Neural cell (in vitro differentiated cells): ENCODE measurements at regions not wholly inside any gene's neighbourhood (a gene's known extent, or its start where the extent isn't known, plus 50 kb on each side); places are given as distances from the start of the nearest gene placed in this dataset.

Experiments
- H2AFZ ChIP-seq: fragments of 200-600, 300-800 bp; sonication (generic), shearing (Covaris generic); 2 replicates; pipeline ENCODE4 v1.6.0; 2014; ENCODE audit warnings: low read depth, mild to moderate bottlenecking, antibody characterized with exemption, low read length, moderate library complexity
- H3F3A ChIP-seq: fragments of 200-600 bp; shearing (Covaris generic); 2 replicates; pipeline ENCODE4 v1.6.1; 2016; ENCODE audit warnings: mild to moderate bottlenecking, moderate library complexity, mixed read lengths, antibody characterized with exemption, low read length; ENCODE audit not compliant: insufficient read depth, poor library complexity, severe bottlenecking
- H3K27ac ChIP-seq: fragments of 200-600, 300-800 bp; sonication (generic), shearing (Covaris generic); 2 replicates; pipeline ENCODE4 v1.5.1; 2014; ENCODE audit warnings: mild to moderate bottlenecking, low read length, moderate library complexity
- H3K27me3 ChIP-seq: fragments of 300-800, 200-600 bp; sonication (generic), shearing (Covaris generic); 2 replicates; pipeline ENCODE4 v1.6.0; 2014; ENCODE audit warnings: mild to moderate bottlenecking, low read depth, low read length, moderate library complexity; ENCODE audit not compliant: insufficient read depth
- H3K36me3 ChIP-seq: fragments of 300-800, 200-600 bp; sonication (generic), shearing (Covaris generic); 2 replicates; pipeline ENCODE4 v1.5.1; 2014; ENCODE audit warnings: mild to moderate bottlenecking, antibody characterized with exemption, low read length, moderate library complexity; ENCODE audit not compliant: insufficient read depth
- H3K4me2 ChIP-seq: fragments of 300-800, 200-600 bp; sonication (generic), shearing (Covaris generic); 2 replicates; pipeline ENCODE4 v1.6.0; 2014; ENCODE audit warnings: mild to moderate bottlenecking, low read length
- H3K4me3 ChIP-seq: fragments of 300-800, 200-600 bp; sonication (generic), shearing (Covaris generic); 2 replicates; pipeline ENCODE4 v1.5.1; 2014; ENCODE audit warnings: mild to moderate bottlenecking, low read length, moderate library complexity
- H3K79me2 ChIP-seq: fragments of 200-600 bp; shearing (Covaris generic); replicated peaks from 2 replicates; pipeline ENCODE4 v1.6.0; 2014; ENCODE audit warnings: mild to moderate bottlenecking, low read length, moderate library complexity; ENCODE audit not compliant: insufficient read depth
- H3K9ac ChIP-seq: fragments of 300-800, 200-600 bp; sonication (generic), shearing (Covaris generic); 2 replicates; pipeline ENCODE4 v1.6.1; 2016; ENCODE audit warnings: mild to moderate bottlenecking, low read length, mixed read lengths
- H3K9me2 ChIP-seq: fragments of 200-600 bp; shearing (Covaris generic); 2 replicates; pipeline ENCODE4 v1.6.1; 2016; ENCODE audit warnings: mild to moderate bottlenecking, low read length, mixed read lengths; ENCODE audit not compliant: insufficient read depth
- H3K9me3 ChIP-seq: fragments of 200-600, 300-800 bp; sonication (generic), shearing (Covaris generic); 2 replicates; pipeline ENCODE4 v1.6.1; 2016; ENCODE audit warnings: mild to moderate bottlenecking, mixed run types, low read length, moderate library complexity, mixed read lengths
- H4K20me1 ChIP-seq: fragments of 200-600 bp; shearing (Covaris generic); 2 replicates; pipeline ENCODE4 v1.6.1; 2016; ENCODE audit warnings: mild to moderate bottlenecking, mixed run types; ENCODE audit not compliant: insufficient read depth
- CTCF ChIP-seq: fragments of 450-650 bp; IDR thresholded peaks from 2 replicates; pipeline ENCODE4 v1.5.1; 2014; ENCODE audit warnings: antibody characterized with exemption, mild to moderate bottlenecking, moderate library complexity; ENCODE audit not compliant: poor library complexity, severe bottlenecking
- EP300 ChIP-seq: fragments of 450-650 bp; conservative IDR thresholded peaks from 2 replicates; pipeline ENCODE4 v1.6.1; 2014; ENCODE audit warnings: antibody characterized with exemption, mild to moderate bottlenecking, moderate library complexity; ENCODE audit not compliant: poor library complexity, severe bottlenecking
- EZH2 ChIP-seq: fragments of 200-600, 300-800 bp; shearing (Covaris generic), sonication (generic); IDR thresholded peaks from 2 replicates; pipeline ENCODE4 v1.6.1; 2014; ENCODE audit warnings: antibody characterized with exemption, low read length, borderline replicate concordance, mild to moderate bottlenecking; ENCODE audit not compliant: insufficient read depth, poor library complexity, severe bottlenecking
- MXI1 ChIP-seq: fragments of 450-650 bp; conservative IDR thresholded peaks from 2 replicates; pipeline ENCODE4 v1.6.1; 2014; ENCODE audit warnings: antibody characterized with exemption, mild to moderate bottlenecking; ENCODE audit not compliant: poor library complexity, severe bottlenecking
- POLR2AphosphoS5 ChIP-seq: IDR thresholded peaks from 2 replicates; pipeline ENCODE4 v1.6.1; 2012
- RAD21 ChIP-seq: fragments of 450-650 bp; conservative IDR thresholded peaks from 2 replicates; pipeline ENCODE4 v1.6.1; 2014; ENCODE audit warnings: antibody characterized with exemption, mild to moderate bottlenecking, moderate library complexity
- REST ChIP-seq: IDR thresholded peaks from 2 replicates; pipeline ENCODE4 v1.6.1; 2012; ENCODE audit warnings: borderline replicate concordance
- SMC3 ChIP-seq: fragments of 450-650 bp; conservative IDR thresholded peaks from 2 replicates; pipeline ENCODE4 v1.6.1; 2014; ENCODE audit warnings: antibody characterized with exemption, mild to moderate bottlenecking, moderate library complexity; ENCODE audit not compliant: poor library complexity
- TAF1 ChIP-seq: IDR thresholded peaks from 2 replicates; pipeline ENCODE4 v1.6.1; 2012; ENCODE audit warnings: low read depth

- H4K20me1 ChIP-seq: no peaks in the 10 kb centered on the region
- H3K9ac ChIP-seq: no peak overlapping the region
- no peaks in the 10 kb centered on the region for H3K9me3 ChIP-seq
- no peaks in the 10 kb centered on the region for H3K9me2 ChIP-seq
- H3K27me3 ChIP-seq: no peaks in the 10 kb centered on the region
- H3K27ac ChIP-seq: no peak overlapping the region
- H3K36me3 ChIP-seq: no peaks in the 10 kb centered on the region
- no peak overlapping the region for H3K4me2 ChIP-seq
- H3K79me2 ChIP-seq: no peaks in the 10 kb centered on the region
- no peaks in the 10 kb centered on the region for H3F3A ChIP-seq
- TF ChIP-seq EP300 (no peak), RAD21 (no peak), CTCF (no peak), REST (no peak)
- no peak overlapping the region for H3K4me3 ChIP-seq
- no peak overlapping the region for H2AFZ ChIP-seq
Observed at GRCh38 chrX:34406580-34406979, 250.5 kb downstream of the TMEM47 start.

- no peaks in the 10 kb centered on the region for H3K36me3 ChIP-seq
Observed at GRCh38 chrX:34404386-34405070, 252.6 kb downstream of the TMEM47 start.

More at GRCh38 chrX:34404386-34405070, 252.6 kb downstream of the TMEM47 start:
- H3K27ac ChIP-seq: no peak overlapping the region
- H3K9me2 ChIP-seq: no peaks in the 10 kb centered on the region
- no peak overlapping the region for H2AFZ ChIP-seq
- H3K27me3 ChIP-seq: no peaks in the 10 kb centered on the region
- no peak overlapping the region for H3K4me2 ChIP-seq
- TF ChIP-seq REST (no peak), TAF1 (no peak), MXI1 (no peak), EP300 (no peak), RAD21 (no peak), EZH2 (no peak), CTCF (no peak), POLR2AphosphoS5 (no peak), SMC3 (no peak)
- H3K9me3 ChIP-seq: no peaks in the 10 kb centered on the region
- no peaks in the 10 kb centered on the region for H3F3A ChIP-seq
- no peaks in the 10 kb centered on the region for H4K20me1 ChIP-seq
- no peak overlapping the region for H3K9ac ChIP-seq
- H3K79me2 ChIP-seq: no peaks in the 10 kb centered on the region
- no peak overlapping the region for H3K4me3 ChIP-seq
